DND-41 (cell line): ENCODE measurements at regions not wholly inside any gene's neighbourhood (a gene's known extent, or its start where the extent isn't known, plus 50 kb on each side); places are given as distances from the start of the nearest gene placed in this dataset.
"Not testable (repeated sequence)": the region's sequence is repeated elsewhere in the genome, so short reads cannot be mapped to it uniquely, and the experiment has no call there.

Experiments
- EZH2 ChIP-seq: IDR thresholded peaks from 3 replicates; pipeline ENCODE4 v1.6.1; 2012; ENCODE audit warnings: borderline replicate concordance, low read depth, mild to moderate bottlenecking, moderate library complexity, low read length, inconsistent platforms; ENCODE audit not compliant: severe bottlenecking
- TF ChIP-seq, protein P1 (sequence below): IDR thresholded peaks from 2 replicates; pipeline ENCODE4 v1.5.1; 2012; ENCODE audit warnings: borderline replicate concordance, low read length, moderate library complexity, mild to moderate bottlenecking; ENCODE audit not compliant: poor library complexity, severe bottlenecking; ENCODE audit errors: extremely low read depth

DNA sequence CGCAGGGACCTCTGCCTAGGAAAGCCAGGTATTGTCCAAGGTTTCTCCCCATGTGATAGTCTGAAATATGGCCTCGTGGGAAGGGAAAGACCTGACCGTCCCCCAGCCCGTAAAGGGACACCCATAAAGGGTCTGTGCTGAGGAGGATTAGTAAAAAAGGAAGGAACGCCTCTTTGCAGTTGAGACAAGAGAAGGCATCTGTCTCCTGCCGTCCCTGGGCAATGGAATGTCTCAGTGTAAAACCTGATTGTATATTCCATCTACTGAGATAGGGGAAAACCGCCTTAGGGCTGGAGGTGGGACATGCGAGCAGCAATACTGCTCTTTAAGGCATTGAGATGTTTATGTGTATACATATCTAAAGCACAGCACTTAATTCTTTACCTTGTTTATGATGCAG is 188.2 kb upstream of the LRIG3 start:
- TF ChIP-seq, protein P1, sequence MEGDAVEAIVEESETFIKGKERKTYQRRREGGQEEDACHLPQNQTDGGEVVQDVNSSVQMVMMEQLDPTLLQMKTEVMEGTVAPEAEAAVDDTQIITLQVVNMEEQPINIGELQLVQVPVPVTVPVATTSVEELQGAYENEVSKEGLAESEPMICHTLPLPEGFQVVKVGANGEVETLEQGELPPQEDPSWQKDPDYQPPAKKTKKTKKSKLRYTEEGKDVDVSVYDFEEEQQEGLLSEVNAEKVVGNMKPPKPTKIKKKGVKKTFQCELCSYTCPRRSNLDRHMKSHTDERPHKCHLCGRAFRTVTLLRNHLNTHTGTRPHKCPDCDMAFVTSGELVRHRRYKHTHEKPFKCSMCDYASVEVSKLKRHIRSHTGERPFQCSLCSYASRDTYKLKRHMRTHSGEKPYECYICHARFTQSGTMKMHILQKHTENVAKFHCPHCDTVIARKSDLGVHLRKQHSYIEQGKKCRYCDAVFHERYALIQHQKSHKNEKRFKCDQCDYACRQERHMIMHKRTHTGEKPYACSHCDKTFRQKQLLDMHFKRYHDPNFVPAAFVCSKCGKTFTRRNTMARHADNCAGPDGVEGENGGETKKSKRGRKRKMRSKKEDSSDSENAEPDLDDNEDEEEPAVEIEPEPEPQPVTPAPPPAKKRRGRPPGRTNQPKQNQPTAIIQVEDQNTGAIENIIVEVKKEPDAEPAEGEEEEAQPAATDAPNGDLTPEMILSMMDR, result not testable (repeated sequence)
- not testable (repeated sequence) for TF ChIP-seq EZH2
